ENCODE measurements at regions not wholly inside any gene's neighbourhood (a gene's known extent, or its start where the extent isn't known, plus 50 kb on each side); places are given as distances from the start of the nearest gene placed in this dataset.
"Not testable (repeated sequence)": the region's sequence is repeated elsewhere in the genome, so short reads cannot be mapped to it uniquely, and the experiment has no call there.

DNA sequence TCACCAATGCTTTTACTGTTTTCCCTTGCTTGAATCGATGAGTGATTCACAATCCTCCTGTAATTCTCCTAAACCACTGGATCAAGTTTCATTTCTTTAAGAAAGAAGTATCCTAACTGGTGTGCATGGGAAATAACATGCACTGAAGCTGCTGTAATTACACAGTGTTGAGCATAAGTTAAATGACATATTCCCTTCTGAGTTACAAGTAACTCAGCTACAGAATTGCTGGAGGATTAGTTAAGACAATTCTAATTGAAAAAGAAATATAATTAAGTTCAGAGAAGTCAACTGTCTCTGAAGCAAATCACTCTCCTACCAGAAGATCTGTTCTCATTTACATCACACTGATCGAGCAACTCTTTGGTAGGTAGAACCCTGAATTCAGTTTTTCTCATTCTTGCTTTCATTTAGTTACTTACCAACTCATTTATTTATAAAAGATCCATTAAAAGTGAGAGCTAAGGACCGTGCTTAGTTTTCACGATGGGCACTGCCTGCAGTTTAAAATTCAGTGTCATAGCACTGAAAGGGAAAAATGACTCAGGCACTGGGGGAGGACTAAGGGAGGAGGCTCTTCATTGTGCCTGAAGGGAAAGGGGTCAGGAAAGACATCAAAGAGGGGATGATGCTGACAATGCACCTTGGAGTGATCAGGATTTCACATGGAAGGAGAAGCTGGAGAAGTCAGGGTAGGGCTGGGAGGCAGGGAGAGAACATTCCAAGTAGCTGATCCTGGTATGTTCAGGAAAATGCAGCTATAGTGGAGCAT, 327.2 kb downstream of the EMP1 start:
- 54 to 67% (median 66%) methylated on average over 4 of the region's 4 CpGs for WGBS, 3 donors
- Histone ChIP-seq H3K27ac (no peak overlapping the region), H3K36me3 (ENCODE audit: insufficient read depth in 1 of 2, low read depth in 1 of 2) (no peaks in the 10 kb centered on the region), H3K9me3 (no peaks in the 10 kb centered on the region), H3K27me3 (ENCODE audit: insufficient read depth in 3 of 3, low read length in 2 of 3) (no peaks in the 10 kb centered on the region), H3K4me1 (no peaks in the 10 kb centered on the region), H3K4me3 (no peak overlapping the region)
- no peak for ATAC-seq
- no peak for DNase-seq
- intact Hi-C loops (cut with DNase I): no loop called here
- TF ChIP-seq, protein P1, sequence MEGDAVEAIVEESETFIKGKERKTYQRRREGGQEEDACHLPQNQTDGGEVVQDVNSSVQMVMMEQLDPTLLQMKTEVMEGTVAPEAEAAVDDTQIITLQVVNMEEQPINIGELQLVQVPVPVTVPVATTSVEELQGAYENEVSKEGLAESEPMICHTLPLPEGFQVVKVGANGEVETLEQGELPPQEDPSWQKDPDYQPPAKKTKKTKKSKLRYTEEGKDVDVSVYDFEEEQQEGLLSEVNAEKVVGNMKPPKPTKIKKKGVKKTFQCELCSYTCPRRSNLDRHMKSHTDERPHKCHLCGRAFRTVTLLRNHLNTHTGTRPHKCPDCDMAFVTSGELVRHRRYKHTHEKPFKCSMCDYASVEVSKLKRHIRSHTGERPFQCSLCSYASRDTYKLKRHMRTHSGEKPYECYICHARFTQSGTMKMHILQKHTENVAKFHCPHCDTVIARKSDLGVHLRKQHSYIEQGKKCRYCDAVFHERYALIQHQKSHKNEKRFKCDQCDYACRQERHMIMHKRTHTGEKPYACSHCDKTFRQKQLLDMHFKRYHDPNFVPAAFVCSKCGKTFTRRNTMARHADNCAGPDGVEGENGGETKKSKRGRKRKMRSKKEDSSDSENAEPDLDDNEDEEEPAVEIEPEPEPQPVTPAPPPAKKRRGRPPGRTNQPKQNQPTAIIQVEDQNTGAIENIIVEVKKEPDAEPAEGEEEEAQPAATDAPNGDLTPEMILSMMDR (IDR thresholded peaks at IDR 0.05): no peak

DNA sequence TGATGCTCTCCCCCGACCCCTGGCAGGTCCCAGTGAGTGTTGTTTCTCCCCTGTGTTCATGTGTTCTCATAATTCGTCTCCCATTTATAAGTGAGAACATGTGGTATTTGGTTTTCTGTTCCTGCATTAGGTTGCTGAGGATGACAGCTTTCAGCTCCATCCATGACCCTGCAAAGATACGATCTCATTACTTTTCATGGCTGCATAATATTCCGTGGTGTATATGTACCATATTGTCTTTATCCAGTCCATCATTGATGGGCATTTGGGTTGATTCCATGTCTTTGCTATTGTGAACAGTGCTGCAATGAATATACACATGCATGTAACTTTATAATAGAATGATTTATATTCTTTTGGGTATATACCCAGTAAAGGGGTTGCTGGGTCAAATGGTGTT, 321.5 kb downstream of the EMP1 start:
- H3K4me1 ChIP-seq; DNase-seq; ATAC-seq; H3K27ac ChIP-seq; H3K36me3 ChIP-seq (ENCODE audit: insufficient read depth in 1 of 2, low read depth in 1 of 2); H3K4me3 ChIP-seq; H3K9me3 ChIP-seq; intact Hi-C loops (cut with DNase I); H3K27me3 ChIP-seq (ENCODE audit: insufficient read depth in 3 of 3, low read length in 2 of 3): not testable (repeated sequence)
- 89 to 92% (median 91%) methylated on average over 4 of the region's 4 CpGs for WGBS, 3 donors

DNA sequence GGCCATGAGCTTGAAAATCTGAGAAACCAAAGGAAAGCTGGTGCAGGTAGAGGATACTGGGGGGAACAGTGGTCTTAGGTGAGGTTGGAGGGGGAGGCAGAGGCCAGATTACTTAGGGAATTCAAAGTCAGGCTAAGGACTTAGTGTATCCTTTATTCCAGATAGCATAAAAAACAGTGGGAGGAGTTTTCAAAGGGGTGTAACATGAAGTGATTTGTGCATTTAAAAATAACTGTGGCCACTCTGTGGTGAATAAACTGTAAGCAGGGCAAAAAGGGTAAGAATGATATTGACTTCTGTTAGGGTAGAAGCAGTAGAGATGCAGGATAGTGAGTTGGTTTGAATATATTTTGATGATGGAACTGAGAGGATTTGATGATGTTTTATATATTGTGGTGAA, 313.2 kb downstream of the EMP1 start:
- Histone ChIP-seq H3K9me3 (peaks cover 5% of the 10 kb centered on the region), H3K27me3 (ENCODE audit: insufficient read depth in 3 of 3, low read length in 2 of 3) (no peaks in the 10 kb centered on the region), H3K27ac (no peak overlapping the region), H3K4me3 (no peak overlapping the region), H3K36me3 (ENCODE audit: insufficient read depth in 1 of 2, low read depth in 1 of 2) (no peaks in the 10 kb centered on the region), H3K4me1 (no peaks in the 10 kb centered on the region)
- intact Hi-C loops (cut with DNase I): no loop called here
- TF ChIP-seq, protein P1 (IDR thresholded peaks at IDR 0.05): no peak
- no peak for ATAC-seq
- DNase-seq: no peak

DNA sequence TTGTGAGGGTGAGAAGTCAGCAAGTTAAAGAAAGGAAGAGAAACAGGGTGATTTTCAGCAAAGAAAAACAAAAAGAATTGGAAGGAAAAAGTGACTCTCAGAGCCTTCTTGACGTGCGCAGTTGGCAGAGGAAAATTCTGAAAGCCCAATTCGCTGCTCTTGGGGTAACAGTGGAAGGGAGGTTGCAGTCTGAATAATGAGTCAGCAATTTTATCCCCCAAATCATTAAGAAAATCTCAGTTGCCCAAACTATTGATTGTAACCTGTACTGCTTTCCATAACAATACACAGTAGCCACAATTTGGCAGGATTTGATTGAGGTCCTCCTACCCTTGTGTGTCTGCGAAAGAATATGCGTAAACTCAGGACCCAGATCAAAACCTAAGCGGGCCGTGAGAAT, 309.1 kb downstream of the EMP1 start:
- WGBS, 3 donors: 87 to 96% (median 93%) methylated on average over 7 of the region's 7 CpGs
- no peak for DNase-seq
- H3K27me3 ChIP-seq (ENCODE audit: insufficient read depth in 3 of 3, low read length in 2 of 3): no peaks in the 10 kb centered on the region
- H3K27ac ChIP-seq: no peak overlapping the region
- H3K4me1 ChIP-seq: no peaks in the 10 kb centered on the region
- no peak for ATAC-seq
- intact Hi-C loops (cut with DNase I): no loop called here
- no peaks in the 10 kb centered on the region for H3K36me3 ChIP-seq (ENCODE audit: insufficient read depth in 1 of 2, low read depth in 1 of 2)
- no peak overlapping the region for H3K4me3 ChIP-seq
- TF ChIP-seq, protein P1 (IDR thresholded peaks at IDR 0.05): no peak
- no peaks in the 10 kb centered on the region for H3K9me3 ChIP-seq

DNA sequence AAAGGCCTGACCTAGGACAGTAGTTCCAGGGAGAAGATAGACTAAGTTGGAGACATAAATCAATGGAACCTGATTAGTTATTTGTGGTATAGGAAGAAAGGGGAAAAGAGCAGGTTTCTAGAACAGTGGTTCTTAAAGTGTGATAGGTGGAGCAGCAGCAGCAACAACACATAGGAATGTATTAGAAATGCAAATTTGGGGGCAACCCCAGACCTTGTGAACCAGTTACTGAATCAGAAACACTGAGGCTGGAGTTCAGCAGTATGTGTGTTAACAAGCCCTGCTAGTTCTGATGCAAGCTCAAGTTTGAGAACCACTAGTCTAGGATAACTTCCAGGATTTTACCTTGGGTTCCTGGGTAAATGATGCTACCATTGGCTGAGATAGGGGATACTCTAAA, 308.7 kb downstream of the EMP1 start:
- intact Hi-C loops (cut with DNase I): no loop called here
- no peaks in the 10 kb centered on the region for H3K27me3 ChIP-seq (ENCODE audit: insufficient read depth in 3 of 3, low read length in 2 of 3)
- TF ChIP-seq, protein P1 (IDR thresholded peaks at IDR 0.05): no peak
- no peaks in the 10 kb centered on the region for H3K4me1 ChIP-seq
- ATAC-seq (no peak), DNase-seq (no peak)
- H3K9me3 ChIP-seq: no peaks in the 10 kb centered on the region
- H3K27ac ChIP-seq: no peak overlapping the region
- H3K4me3 ChIP-seq: no peak overlapping the region
- H3K36me3 ChIP-seq (ENCODE audit: insufficient read depth in 1 of 2, low read depth in 1 of 2): no peaks in the 10 kb centered on the region
